Keratinocyte (primary cell): ENCODE measurements at regions not wholly inside any gene's neighbourhood (a gene's known extent, or its start where the extent isn't known, plus 50 kb on each side); places are given as distances from the start of the nearest gene placed in this dataset.

ENCODE experiments used
- DNase-seq: peaks from one replicate; pipeline ENCODE4 v3.0.0-alpha.2; 2011; ENCODE audit warnings: low read depth, missing footprints, low spot score
- FAIRE-seq: peaks from 2 replicates; lab custom pipeline; 2011; peaks lifted over from hg19 to GRCh38; lab: Jason Lieb, UNC
- H2AFZ ChIP-seq: 2 replicates; pipeline ENCODE4 v1.6.0; 2012; ENCODE audit warnings: low read length, control low read depth, inconsistent platforms; ENCODE audit not compliant: control insufficient read depth
- H3K27ac ChIP-seq: 2 replicates; pipeline ENCODE4 v1.5.1; 2011; ENCODE audit warnings: low read length; ENCODE audit not compliant: control insufficient read depth, insufficient read depth
- H3K27me3 ChIP-seq: 3 replicates; pipeline ENCODE4 v1.6.0; 2011; ENCODE audit warnings: low read length; ENCODE audit not compliant: control insufficient read depth, insufficient read depth; ENCODE audit errors: extremely low read depth
- H3K36me3 ChIP-seq, 2 experiments: 2 replicates in 1 of 2; 3 replicates in 1 of 2; pipeline ENCODE4 v1.5.1; 2011; ENCODE audit warnings: low read length in 2 of 2, mild to moderate bottlenecking in 1 of 2; ENCODE audit not compliant: control insufficient read depth in 2 of 2, insufficient read depth in 2 of 2; ENCODE audit errors: extremely low read depth in 1 of 2
- H3K4me1 ChIP-seq: 3 replicates; pipeline ENCODE4 v1.5.1; 2011; ENCODE audit warnings: low read length; ENCODE audit not compliant: control insufficient read depth, insufficient read depth; ENCODE audit errors: extremely low read depth
- H3K4me2 ChIP-seq: 3 replicates; pipeline ENCODE4 v1.6.0; 2011; ENCODE audit warnings: low read depth, low read length; ENCODE audit not compliant: control insufficient read depth, insufficient read depth; ENCODE audit errors: extremely low read depth
- H3K4me3 ChIP-seq, 3 experiments: fragments of 200-600 bp in 1 of 3; sonication (generic) in 1 of 3; 2 replicates in 2 of 3; 3 replicates in 1 of 3; pipeline ENCODE4 v1.5.1; 2011 to 2016; ENCODE audit warnings: low read length in 3 of 3, mild to moderate bottlenecking in 3 of 3, control low read depth in 2 of 3, inconsistent platforms in 1 of 3, low read depth in 1 of 3, mixed read lengths in 1 of 3, mixed run types in 1 of 3, moderate library complexity in 1 of 3; ENCODE audit not compliant: control insufficient read depth in 2 of 3, insufficient read depth in 2 of 3; ENCODE audit errors: extremely low read depth in 1 of 3
- H3K79me2 ChIP-seq: 2 replicates; pipeline ENCODE4 v1.6.0; 2012; ENCODE audit warnings: low read length; ENCODE audit not compliant: control insufficient read depth, insufficient read depth
- H3K9ac ChIP-seq: 3 replicates; pipeline ENCODE4 v1.6.0; 2011; ENCODE audit warnings: low read length; ENCODE audit not compliant: control insufficient read depth, insufficient read depth; ENCODE audit errors: extremely low read depth
- H3K9me1 ChIP-seq: 3 replicates; pipeline ENCODE4 v1.6.0; 2011; ENCODE audit warnings: low read length; ENCODE audit not compliant: control insufficient read depth, insufficient read depth; ENCODE audit errors: extremely low read depth
- H3K9me3 ChIP-seq: 2 replicates; pipeline ENCODE4 v1.5.1; 2012; ENCODE audit warnings: low read depth, low read length; ENCODE audit not compliant: control insufficient read depth
- H4K20me1 ChIP-seq: 3 replicates; pipeline ENCODE4 v1.6.0; 2011; ENCODE audit warnings: low read length; ENCODE audit not compliant: control insufficient read depth, insufficient read depth; ENCODE audit errors: extremely low read depth
- CTCF ChIP-seq, 3 experiments: IDR thresholded peaks in 1 of 3; conservative IDR thresholded peaks in 1 of 3; optimal IDR thresholded peaks in 1 of 3; 2 replicates in 2 of 3; 3 replicates in 1 of 3; pipeline versions ENCODE3 to v1.5.1; 2011; ENCODE audit warnings: low read length in 3 of 3, mild to moderate bottlenecking in 3 of 3, moderate library complexity in 2 of 3, control low read depth in 1 of 3, inconsistent platforms in 1 of 3; ENCODE audit not compliant: insufficient read depth in 2 of 3; ENCODE audit errors: extremely low read depth in 1 of 3
- EZH2 ChIP-seq: IDR thresholded peaks from one replicate; pipeline ENCODE4 v1.6.1; 2012; ENCODE audit warnings: inconsistent platforms, mild to moderate bottlenecking, low read length, moderate library complexity
- dilution Hi-C: fragments of 300-500 bp; cut with MboI; formaldehyde crosslinking; loops from one replicate; pipeline ENCODE4 v1.7.0; 2020; ENCODE audit warnings: low sequenced_read_pairs; ENCODE audit not compliant: extremely low pct_ligation_motif_present

GRCh38 chr5:85395526-85395925 lies 1010.8 kb upstream of the EDIL3 start:
- H3K9me1 ChIP-seq = no peaks in the 10 kb centered on the region
- H3K79me2 ChIP-seq = no peaks in the 10 kb centered on the region
- no peaks in the 10 kb centered on the region for H3K9me3 ChIP-seq
- H3K4me3 ChIP-seq = no peak overlapping the region
- dilution Hi-C loops = no loop called here
- H3K27ac ChIP-seq = no peak overlapping the region
- no peak overlapping the region for H2AFZ ChIP-seq
- no peaks in the 10 kb centered on the region for H3K27me3 ChIP-seq
- TF ChIP-seq EZH2 (no peak), CTCF (optimal IDR thresholded peaks at IDR 0.05 in 1 of 3, IDR thresholded peaks at IDR 0.05 in 1 of 3, conservative IDR thresholded peaks at IDR 0.05 in 1 of 3; ENCODE audit: extremely low read depth in 1 of 3, insufficient read depth in 2 of 3, low read length in 3 of 3) (no peak)
- no peaks in the 10 kb centered on the region for H3K36me3 ChIP-seq
- FAIRE-seq (no peak), DNase-seq (no peak)
- H4K20me1 ChIP-seq = no peaks in the 10 kb centered on the region
- H3K9ac ChIP-seq = no peak overlapping the region
- no peaks in the 10 kb centered on the region for H3K4me1 ChIP-seq
- no peak overlapping the region for H3K4me2 ChIP-seq

GRCh38 chr5:85397451-85397850 lies 1012.8 kb upstream of the EDIL3 start:
- Histone ChIP-seq H3K4me1 (no peaks in the 10 kb centered on the region), H4K20me1 (no peaks in the 10 kb centered on the region), H2AFZ (no peak overlapping the region), H3K4me3 (no peak overlapping the region), H3K9ac (no peak overlapping the region), H3K27ac (no peak overlapping the region), H3K36me3 (no peaks in the 10 kb centered on the region), H3K79me2 (no peaks in the 10 kb centered on the region), H3K27me3 (no peaks in the 10 kb centered on the region), H3K9me3 (no peaks in the 10 kb centered on the region), H3K9me1 (no peaks in the 10 kb centered on the region), H3K4me2 (no peak overlapping the region)
- TF ChIP-seq EZH2 = no peak
- TF ChIP-seq CTCF (optimal IDR thresholded peaks at IDR 0.05 in 1 of 3, IDR thresholded peaks at IDR 0.05 in 1 of 3, conservative IDR thresholded peaks at IDR 0.05 in 1 of 3; ENCODE audit: extremely low read depth in 1 of 3, insufficient read depth in 2 of 3, low read length in 3 of 3) = no peak
- DNase-seq (no peak), FAIRE-seq (no peak)
- dilution Hi-C loops = no loop called here
